ENCODE measurements at regions not wholly inside any gene's neighbourhood (a gene's known extent, or its start where the extent isn't known, plus 50 kb on each side); places are given as distances from the start of the nearest gene placed in this dataset.

DNA sequence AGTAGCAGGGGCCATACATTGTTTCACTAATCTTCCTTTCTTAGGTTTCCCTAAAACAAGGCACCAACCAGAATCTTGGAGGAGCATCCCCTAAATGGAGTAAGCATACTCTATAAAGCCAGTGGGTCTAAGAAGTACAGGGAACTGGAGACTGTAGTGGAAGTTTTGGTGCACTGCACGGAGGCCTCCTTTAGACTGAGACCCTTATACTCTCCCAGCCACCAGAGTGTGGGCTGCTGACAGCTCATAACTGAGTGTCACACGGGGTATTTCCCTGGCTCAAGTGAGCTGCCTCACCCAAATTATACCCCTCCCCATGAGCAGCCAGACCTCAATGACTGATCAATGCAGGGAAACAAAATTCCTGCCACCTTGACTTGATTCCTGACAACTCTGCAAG, 349.5 kb downstream of the NDFIP2 start:
- H3K36me3 ChIP-seq = no peaks in the 10 kb centered on the region
- peaks cover 0 to 3% (median 0%) of the 10 kb centered on the region in 12 donors for H3K9me3 ChIP-seq
- H3K4me3 ChIP-seq = no peak overlapping the region
- no peak for TF ChIP-seq POLR2A (IDR thresholded peaks at IDR 0.05)
- TF ChIP-seq, protein P1, sequence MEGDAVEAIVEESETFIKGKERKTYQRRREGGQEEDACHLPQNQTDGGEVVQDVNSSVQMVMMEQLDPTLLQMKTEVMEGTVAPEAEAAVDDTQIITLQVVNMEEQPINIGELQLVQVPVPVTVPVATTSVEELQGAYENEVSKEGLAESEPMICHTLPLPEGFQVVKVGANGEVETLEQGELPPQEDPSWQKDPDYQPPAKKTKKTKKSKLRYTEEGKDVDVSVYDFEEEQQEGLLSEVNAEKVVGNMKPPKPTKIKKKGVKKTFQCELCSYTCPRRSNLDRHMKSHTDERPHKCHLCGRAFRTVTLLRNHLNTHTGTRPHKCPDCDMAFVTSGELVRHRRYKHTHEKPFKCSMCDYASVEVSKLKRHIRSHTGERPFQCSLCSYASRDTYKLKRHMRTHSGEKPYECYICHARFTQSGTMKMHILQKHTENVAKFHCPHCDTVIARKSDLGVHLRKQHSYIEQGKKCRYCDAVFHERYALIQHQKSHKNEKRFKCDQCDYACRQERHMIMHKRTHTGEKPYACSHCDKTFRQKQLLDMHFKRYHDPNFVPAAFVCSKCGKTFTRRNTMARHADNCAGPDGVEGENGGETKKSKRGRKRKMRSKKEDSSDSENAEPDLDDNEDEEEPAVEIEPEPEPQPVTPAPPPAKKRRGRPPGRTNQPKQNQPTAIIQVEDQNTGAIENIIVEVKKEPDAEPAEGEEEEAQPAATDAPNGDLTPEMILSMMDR (IDR thresholded peaks at IDR 0.05) = no peak
- ATAC-seq (no peak), DNase-seq (no peak)
- 73 to 80% (median 76%) methylated on average over 2 of the region's 2 CpGs for WGBS, 4 donors
- no peaks in the 10 kb centered on the region for H3K27me3 ChIP-seq
- no peak overlapping the region for H3K27ac ChIP-seq
- intact Hi-C loops (cut with DNase I) = no loop called here
- peaks cover 0 to 3% (median 0%) of the 10 kb centered on the region in 12 donors for H3K4me1 ChIP-seq

DNA sequence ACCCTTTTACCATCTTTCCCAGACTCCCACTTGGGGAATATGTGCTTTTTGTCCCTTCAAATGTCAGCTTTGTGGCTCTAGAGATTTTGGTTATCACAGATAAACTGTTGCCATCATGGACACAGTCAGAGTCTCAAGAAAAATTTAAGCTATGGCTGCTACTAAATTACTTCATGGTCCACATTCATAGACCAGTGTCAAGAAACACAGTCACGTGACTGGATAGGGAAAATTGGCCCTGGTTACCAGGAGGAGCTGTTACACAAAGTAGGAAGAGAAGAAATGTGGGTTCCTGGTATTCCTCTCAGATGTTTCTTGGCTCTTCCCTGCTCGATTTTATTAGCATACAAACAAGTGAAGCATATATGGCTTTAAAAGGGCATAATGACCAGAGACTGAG, 348.9 kb downstream of the NDFIP2 start:
- Histone ChIP-seq H3K27me3 (no peaks in the 10 kb centered on the region), H3K4me3 (no peak overlapping the region), H3K36me3 (no peaks in the 10 kb centered on the region), H3K9me3 (peaks cover 0 to 3% (median 0%) of the 10 kb centered on the region in 12 donors), H3K4me1 (peaks cover 0 to 3% (median 0%) of the 10 kb centered on the region in 12 donors), H3K27ac (no peak overlapping the region)
- 63 to 86% (median 74%) methylated on average over 2 of the region's 2 CpGs for WGBS, 4 donors
- no peak for ATAC-seq
- TF ChIP-seq POLR2A (IDR thresholded peaks at IDR 0.05) = no peak
- TF ChIP-seq, protein P1 (IDR thresholded peaks at IDR 0.05) = no peak
- DNase-seq = no peak
- intact Hi-C loops (cut with DNase I) = no loop called here

DNA sequence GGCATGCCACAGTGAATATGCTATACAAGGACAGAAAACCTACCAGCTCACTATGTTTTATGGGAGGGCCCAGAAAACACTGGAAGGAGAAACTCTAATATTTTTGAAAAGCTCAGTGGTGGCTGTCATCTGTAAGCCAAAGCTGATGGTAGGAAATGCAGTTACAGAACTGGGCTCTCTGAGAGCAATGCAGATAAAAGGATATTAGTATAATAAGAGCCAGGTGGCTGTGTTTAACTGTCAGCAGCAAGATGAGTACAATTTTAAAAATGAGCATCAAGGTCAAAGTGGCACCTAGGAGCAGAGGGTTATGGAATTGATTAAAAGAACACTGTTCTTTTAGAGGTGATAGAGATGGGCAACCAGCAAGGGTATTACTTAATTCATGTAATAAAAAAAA, 345.0 kb downstream of the NDFIP2 start:
- no peak for DNase-seq
- intact Hi-C loops (cut with DNase I) = no loop called here
- no peak for TF ChIP-seq POLR2A (IDR thresholded peaks at IDR 0.05)
- TF ChIP-seq, protein P1 (IDR thresholded peaks at IDR 0.05) = no peak
- H3K4me1 ChIP-seq = no peaks in the 10 kb centered on the region
- no peaks in the 10 kb centered on the region for H3K36me3 ChIP-seq
- no peak overlapping the region for H3K4me3 ChIP-seq
- no peak for ATAC-seq
- H3K27ac ChIP-seq = no peak overlapping the region
- H3K9me3 ChIP-seq = peaks cover 0 to 3% (median 0%) of the 10 kb centered on the region in 12 donors
- no peaks in the 10 kb centered on the region for H3K27me3 ChIP-seq

DNA sequence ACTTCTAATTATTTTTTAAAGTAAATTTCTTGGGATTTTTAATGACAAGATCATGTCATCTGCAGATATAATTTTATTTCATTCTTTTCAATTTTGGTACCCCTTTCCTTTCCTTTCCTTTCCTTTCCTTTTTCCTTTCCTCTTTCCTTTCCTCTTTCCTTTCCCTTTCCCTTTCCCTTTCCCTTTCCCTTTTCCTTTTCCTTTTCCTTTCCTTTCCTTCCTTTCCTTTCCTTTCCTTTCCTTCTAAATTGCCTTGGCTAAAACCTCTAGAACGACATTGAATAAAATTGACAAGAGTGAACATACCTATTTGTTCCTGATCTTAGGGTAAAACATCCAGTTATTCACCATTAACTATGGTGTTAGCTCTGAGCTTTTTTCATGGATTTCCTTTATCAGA, 334.1 kb downstream of the NDFIP2 start:
- H3K27ac ChIP-seq = no peak overlapping the region
- TF ChIP-seq, protein P1 (IDR thresholded peaks at IDR 0.05) = no peak
- ATAC-seq (no peak), DNase-seq (no peak)
- WGBS, 4 donors = 85 to 97% (median 95%) methylated on average over 1 of the region's 1 CpG
- H3K4me1 ChIP-seq = peaks cover 0 to 19% (median 0%) of the 10 kb centered on the region in 12 donors
- H3K9me3 ChIP-seq = peaks cover 0 to 5% (median 0%) of the 10 kb centered on the region in 12 donors
- intact Hi-C loops (cut with DNase I) = no loop called here
- no peak overlapping the region for H3K4me3 ChIP-seq
- H3K36me3 ChIP-seq = no peaks in the 10 kb centered on the region
- H3K27me3 ChIP-seq = no peaks in the 10 kb centered on the region

Measured in heart left ventricle (tissue), 16 donors.